Suppressor macrophage treated with lipopolysaccharide for 4 hours (primary cell): ENCODE measurements at regions not wholly inside any gene's neighbourhood (a gene's known extent, or its start where the extent isn't known, plus 50 kb on each side); places are given as distances from the start of the nearest gene placed in this dataset.
"Not testable (repeated sequence)": the region's sequence is repeated elsewhere in the genome, so short reads cannot be mapped to it uniquely, and the experiment has no call there.

Source experiments
- DNase-seq: peaks from one replicate; pipeline ENCODE4 v3.0.0-alpha.2; 2020

- no peak for DNase-seq
Measured at GRCh38 chr6:8361259-8361658, 74.1 kb downstream of the SLC35B3 start.

DNA sequence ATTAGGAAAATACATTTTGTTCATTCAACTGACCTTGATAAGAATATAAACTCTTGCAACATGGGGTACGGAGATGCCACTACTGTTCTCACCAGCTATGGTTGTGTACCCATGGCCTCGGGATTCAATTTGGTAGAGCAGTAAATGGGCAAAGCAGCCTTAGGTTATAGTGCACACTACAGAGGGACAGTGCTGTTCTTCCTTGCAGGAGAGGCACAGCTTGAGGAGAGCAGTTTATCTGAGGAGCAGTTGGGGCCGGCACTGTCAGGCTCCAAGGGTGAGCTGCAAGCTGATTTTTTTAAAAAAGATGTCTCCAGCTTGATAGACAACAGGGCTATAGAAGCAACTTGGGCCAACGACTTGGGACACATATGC lies 82.4 kb downstream of the SLC35B3 start:
- DNase-seq: no peak

GRCh38 chr6:8352335-8352965 lies 82.9 kb downstream of the SLC35B3 start:
- DNase-seq: no peak

GRCh38 chr6:8343600-8343999 lies 91.7 kb downstream of the SLC35B3 start:
- no peak for DNase-seq

GRCh38 chr6:8342241-8342819 lies 93.0 kb downstream of the SLC35B3 start:
- DNase-seq: no peak

DNA sequence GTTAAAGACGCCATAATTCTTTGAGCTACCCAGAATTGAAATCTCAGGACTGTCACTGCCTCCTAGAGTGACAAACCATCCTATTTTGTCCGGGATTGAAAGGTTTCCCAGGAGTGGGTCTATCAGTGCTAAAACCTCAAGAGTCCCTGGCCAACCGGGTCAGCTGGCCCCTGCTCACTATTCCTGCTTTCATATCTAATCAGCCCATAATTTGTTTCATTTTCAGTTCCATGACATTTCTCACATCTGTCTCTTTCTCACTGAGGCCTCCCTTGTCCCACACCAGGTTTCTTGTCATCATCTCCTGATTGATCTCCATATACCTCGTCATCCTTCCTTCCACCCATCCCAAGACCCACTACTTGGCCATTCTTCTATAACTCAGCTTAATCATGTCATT lies 98.2 kb downstream of the SLC35B3 start:
- DNase-seq: no peak

DNA sequence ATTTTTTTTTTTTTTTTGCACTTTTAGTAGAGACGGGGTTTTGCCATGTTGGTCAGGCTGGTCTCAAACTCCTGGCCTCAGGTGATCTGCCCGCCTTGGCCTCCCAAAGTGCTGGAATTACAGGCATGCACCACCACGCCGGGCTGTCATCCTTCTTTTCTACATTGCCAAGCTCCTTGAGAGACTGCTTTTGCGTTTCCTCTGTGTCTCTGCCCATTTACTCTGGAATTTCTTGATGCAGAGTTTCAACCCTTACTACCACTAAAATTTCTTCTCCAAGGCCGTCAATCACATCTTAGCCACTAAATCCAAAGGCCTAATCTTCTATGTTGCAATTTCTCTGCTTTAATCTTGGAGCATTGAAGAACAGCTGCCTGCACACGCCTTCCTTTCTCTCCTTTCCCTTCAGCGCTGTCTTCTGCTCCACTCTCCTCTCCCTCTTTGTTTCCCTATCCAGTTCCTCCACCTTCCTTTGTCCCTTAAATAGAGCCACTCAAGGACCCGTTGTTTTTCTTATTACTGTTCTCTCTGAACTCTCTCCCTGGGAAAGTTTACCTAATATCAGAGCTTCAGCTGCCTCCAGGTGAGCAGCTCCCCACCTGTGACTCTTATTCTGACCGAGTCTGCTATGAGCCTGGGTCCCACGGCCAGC lies 98.8 kb downstream of the SLC35B3 start:
- DNase-seq: no peak

- DNase-seq: no peak
Measured at GRCh38 chr6:8335896-8336295, 99.4 kb downstream of the SLC35B3 start.

GRCh38 chr6:8335381-8335780 lies 100.0 kb downstream of the SLC35B3 start:
- no peak for DNase-seq

DNA sequence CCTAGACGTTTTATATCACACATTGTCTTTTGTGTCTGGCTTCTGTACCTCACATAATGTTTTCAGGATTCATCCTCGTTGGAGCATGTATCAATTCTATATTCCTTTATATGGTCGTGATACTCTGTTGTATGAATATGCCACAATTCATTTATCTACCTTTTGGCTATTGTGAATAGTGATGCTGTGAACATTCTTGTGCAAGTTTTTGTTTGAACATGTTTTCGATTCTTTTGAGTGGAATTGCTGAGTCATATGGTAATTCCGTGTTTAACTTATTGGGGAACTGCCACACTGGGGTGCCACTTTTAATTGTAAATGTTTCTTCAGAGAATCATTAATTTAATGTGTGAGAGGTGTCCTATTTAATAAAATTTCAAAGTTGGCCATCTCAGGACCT lies 101.2 kb downstream of the SLC35B3 start:
- DNase-seq: no peak

DNA sequence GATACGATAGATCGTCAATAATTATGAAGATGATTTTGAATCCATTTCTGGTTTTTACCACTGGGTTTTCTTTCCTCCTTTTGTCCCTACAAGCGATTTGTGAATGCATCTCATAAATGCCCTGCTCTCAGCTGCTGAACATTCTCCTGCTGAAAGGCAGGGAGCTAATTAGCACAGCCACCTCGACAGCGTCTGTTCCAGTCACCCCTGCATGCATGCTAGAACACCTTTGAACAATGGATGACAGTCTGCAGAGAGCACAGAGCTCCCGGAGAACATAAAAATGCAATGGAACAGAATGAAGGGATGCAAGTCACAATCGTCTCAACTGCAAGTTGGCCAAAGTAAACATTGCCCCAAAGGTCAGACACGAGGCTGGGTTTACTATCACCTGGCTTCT lies 105.8 kb downstream of the SLC35B3 start:
- no peak for DNase-seq

GRCh38 chr6:8325743-8326142 lies 109.6 kb downstream of the SLC35B3 start:
- DNase-seq: no peak

DNA sequence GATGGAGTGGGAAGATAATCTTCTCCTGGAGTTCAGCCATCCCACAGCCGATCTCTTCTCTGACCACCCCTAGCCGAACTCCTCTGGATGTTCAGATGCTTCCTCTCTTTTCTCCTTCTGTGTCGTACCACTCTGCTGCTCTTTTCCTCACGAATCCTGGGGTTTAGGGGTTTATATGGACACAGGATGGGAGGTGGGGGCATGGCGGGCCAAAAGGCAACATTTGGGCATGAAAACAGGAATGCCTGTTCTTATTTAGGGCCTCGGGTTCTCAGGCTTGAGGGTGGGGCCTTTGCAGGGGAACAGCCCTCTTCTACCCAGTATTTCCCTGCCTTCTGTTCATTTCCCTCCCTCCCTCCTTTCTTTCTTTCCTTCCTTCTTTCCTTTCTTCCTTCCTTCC lies 112.7 kb downstream of the SLC35B3 start:
- no peak for DNase-seq

GRCh38 chr6:8321671-8322404 lies 113.5 kb downstream of the SLC35B3 start:
- DNase-seq: no peak

GRCh38 chr6:8315154-8315553 lies 120.2 kb downstream of the SLC35B3 start:
- DNase-seq: no peak

DNA sequence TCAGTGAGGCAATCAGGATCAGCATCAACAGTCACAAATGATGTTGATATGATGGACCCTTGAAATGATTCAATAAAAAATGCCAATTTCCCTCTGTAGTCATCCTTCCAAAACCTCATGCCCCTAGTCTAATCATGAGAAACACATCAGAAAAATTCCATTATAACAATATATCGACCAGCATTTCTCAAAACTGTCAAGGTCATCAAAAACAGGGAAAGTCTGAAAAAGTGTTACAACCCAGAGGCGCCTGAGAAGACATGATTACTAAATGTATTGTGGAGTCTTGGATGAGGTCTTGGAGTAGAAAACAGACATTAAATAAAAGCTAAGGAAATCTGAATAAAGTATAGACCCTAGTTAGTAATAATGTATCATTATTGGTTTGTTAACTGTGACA lies 133.8 kb downstream of the SLC35B3 start:
- no peak for DNase-seq

DNA sequence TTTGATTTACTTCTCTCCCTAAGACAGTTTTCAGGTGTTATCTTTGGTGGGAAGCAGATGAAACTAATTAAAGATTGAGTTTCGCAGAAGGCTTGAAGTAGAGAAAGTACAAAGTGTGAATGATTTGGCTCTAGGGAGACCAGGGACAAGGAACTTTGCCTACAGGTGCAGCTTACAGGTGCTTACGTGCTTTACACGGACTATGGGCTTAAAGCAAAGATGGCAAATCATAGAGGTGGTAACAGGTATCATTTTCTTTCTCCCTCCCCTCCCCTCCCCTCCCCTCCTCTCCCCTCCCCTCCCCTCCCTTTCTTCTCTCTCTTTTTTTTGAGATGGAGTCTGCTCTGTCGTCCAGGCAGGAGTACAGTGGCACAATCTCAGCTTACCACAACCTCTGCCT lies 136.3 kb downstream of the SLC35B3 start:
- no peak for DNase-seq

DNA sequence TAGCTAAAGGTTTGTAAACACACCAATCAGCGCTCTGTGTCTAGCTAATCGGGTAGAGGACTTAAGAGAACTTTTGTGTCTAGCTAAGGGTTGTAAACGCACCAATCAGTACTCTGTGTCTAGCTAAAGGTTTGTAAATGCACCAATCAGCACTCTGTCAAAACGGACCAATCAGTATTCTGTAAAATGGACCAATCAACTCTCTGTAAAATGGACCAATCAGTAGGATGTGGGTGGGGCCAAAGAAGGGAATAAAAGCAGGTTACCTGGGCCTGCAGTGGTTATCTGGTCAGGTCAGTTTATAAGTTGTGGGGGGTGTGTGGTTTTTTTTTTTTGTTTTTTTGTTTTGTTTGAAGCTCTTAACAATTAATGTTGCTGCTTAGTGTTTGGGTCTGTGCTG lies 152.4 kb downstream of the SLC35B3 start:
- DNase-seq: not testable (repeated sequence)

DNA sequence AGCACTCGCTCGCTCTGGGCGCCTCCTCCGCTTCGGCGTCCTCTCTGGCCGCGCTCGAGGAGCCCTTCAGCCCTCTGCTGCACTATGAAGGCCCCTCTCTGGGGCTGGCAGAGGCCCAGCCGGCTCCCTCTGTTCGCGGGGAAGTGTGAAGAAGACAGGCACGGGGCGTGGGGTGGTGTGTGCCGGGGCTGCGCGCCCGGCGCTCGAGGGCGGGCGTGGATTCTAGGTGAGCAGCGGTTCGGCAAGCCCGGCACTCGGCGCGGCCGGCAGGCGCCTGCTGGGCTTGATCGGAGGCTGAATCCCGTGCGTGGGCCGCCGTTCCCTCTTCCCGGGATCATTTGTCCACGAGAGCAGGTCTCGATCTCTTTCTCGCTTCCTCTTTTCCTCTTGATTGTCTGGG lies 153.0 kb downstream of the SLC35B3 start:
- no peak for DNase-seq

DNA sequence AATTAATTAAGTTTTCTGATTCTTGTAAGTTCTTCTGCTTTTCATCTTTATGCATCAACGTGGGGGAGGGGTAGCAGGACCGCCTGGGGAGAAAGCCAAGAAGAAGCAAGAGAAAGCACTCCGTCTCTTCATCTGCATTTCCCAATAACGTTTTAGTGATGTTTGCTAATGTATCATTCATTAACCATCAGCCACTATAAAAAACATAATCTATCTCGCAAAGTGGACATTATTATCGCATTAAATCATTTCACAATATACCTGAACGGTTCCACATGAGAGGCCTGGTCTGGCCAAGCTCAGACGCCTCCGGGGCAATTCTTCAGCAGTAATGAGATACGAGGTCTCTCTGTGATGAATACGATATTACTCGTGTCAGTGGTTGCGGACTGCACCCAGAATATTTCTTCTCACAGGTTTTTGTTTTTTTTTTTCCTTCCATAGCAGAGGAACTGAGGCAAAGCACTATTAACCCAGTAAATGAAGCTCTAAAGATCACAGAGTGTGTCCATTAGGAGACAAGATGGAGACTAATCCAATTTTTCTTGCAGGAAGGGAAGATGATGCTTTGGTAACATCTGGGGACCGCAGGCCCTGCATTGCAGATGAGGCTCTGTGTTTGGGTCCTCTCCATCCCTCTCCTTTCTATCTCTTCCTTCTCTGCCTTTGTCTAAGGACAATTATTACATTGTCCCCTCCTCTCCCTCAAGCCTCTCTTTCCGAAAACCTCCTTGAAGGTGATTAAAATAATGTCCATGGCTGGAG lies 156.1 kb downstream of the SLC35B3 start:
- DNase-seq: no peak

GRCh38 chr6:8278562-8278961 lies 156.8 kb downstream of the SLC35B3 start:
- DNase-seq: no peak

DNA sequence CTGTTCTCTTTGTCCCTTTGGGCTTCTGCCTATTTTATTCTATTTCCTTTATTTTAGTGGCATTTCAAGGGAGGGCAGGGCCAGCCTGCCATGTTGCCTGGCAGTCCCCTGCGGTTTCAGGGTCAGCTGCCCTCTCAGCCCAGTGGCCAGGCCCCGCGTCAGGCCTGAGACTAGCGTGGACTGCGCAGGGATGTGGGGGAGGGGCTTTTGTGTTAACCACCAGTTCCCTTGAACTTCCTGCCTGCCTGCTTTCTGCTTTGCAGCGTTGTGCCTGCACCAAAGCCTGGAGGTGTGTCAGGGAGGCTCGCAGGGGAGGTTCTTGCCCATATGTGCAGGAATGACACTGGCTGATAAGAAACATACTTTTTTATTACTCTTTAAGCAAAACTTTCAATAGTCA lies 157.6 kb downstream of the SLC35B3 start:
- no peak for DNase-seq

DNA sequence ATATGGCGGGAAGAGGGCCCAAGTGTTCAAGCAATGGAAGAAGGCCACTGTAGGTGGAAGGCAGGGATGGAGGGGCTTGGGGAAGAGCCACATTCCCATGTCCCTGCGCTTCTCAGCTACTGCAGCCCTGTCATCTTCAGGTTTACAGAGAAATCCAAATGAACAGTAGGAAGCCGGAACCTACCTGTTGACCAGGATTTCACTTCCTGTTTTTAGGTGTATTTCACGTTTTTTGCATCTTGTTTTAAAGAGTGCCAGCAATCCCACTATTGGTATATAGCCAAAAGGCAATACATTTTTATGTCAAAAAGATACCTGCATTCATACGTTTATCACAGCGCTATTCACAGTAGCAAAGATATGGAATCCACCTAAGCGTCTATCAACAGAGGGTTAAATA lies 159.2 kb downstream of the SLC35B3 start:
- no peak for DNase-seq
